ENCODE measurements at regions not wholly inside any gene's neighbourhood (a gene's known extent, or its start where the extent isn't known, plus 50 kb on each side); places are given as distances from the start of the nearest gene placed in this dataset.
"Not testable (repeated sequence)": the region's sequence is repeated elsewhere in the genome, so short reads cannot be mapped to it uniquely, and the experiment has no call there.

GRCh38 chr2:6074089-6074643 is 382.0 kb downstream of the SOX11 start:
- no peak for DNase-seq (ENCODE audit: low spot score)
- intact Hi-C loops (cut with DNase I): no loop called here

- intact Hi-C loops (cut with DNase I): no loop called here
- no peak for DNase-seq (ENCODE audit: low spot score)
Measured at GRCh38 chr2:6077585-6077984, 385.4 kb downstream of the SOX11 start.

GRCh38 chr2:6078414-6078813 is 386.2 kb downstream of the SOX11 start:
- no peak for DNase-seq (ENCODE audit: low spot score)
- intact Hi-C loops (cut with DNase I): no loop called here

- intact Hi-C loops (cut with DNase I): no loop called here
- DNase-seq (ENCODE audit: low spot score): no peak
Measured at GRCh38 chr2:6079405-6079804, 387.2 kb downstream of the SOX11 start.

GRCh38 chr2:6080932-6081753 is 389.0 kb downstream of the SOX11 start:
- no peak for DNase-seq (ENCODE audit: low spot score)
- intact Hi-C loops (cut with DNase I): no loop called here

GRCh38 chr2:6081955-6082624 is 389.9 kb downstream of the SOX11 start:
- intact Hi-C loops (cut with DNase I): no loop called here
- DNase-seq (ENCODE audit: low spot score): no peak

DNA sequence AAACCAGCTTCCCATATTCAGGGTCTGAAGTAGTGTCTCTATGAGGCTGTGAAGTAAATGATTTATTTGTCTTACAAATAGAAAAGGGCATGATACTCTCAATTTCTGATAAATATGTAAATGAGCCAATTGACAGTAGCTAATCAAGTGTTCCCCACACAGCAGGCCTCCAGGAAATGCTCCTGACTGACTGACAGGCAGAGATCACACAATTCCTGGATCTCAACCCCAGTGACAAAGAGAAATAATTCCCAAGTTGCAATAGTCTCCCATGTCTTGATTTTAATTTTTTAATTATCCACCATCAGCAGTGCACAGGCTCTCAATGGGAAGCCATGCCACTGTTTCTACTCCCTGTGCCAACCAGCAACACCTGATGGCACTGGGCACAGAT is 390.4 kb downstream of the SOX11 start:
- intact Hi-C loops (cut with DNase I): no loop called here
- no peak for DNase-seq (ENCODE audit: low spot score)

GRCh38 chr2:6083136-6083535 is 391.0 kb downstream of the SOX11 start:
- intact Hi-C loops (cut with DNase I): no loop called here
- no peak for DNase-seq (ENCODE audit: low spot score)

DNA sequence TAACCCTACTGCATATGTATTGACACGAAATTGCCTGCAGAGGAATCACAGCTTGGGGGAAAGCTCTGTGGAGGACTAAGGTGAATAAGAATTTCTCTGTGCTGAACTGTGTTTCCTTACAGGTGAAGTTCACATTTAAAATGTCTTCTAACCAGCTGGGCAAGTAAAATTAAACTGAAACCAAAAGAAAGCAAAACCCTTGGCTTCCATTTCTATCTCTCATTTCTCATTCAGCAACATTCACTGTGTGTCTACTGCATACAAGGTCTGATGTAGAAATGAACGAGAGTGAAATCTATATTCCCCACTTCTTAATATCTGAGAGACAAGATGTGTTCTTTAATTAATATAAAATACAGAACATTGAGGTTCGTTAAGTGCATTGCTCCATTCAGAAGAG is 397.3 kb downstream of the SOX11 start:
- no peak for DNase-seq (ENCODE audit: low spot score)
- intact Hi-C loops (cut with DNase I): no loop called here

GRCh38 chr2:6103372-6103771 is 411.2 kb downstream of the SOX11 start:
- no peak for DNase-seq (ENCODE audit: low spot score)

DNA sequence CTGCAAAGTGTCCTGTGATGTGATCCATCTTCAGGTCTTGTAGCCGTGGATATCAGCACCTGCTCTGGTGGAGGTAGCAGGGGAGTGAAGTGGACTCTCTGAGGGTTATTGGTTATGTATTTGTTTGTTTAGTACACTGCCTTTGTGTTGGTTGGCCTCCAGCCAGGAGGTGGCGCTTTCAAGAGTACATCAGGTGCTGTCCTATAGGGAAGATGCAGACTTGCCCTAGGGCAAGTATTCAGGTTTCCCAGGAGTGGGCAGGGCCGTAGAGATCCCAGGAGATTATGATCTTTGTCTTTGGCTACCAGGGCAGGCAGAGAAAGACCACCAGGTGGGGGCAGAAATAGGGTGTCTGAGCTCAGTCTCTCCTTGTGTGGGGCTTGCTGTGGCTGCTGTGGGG is 411.8 kb downstream of the SOX11 start:
- intact Hi-C loops (cut with DNase I): no loop called here

More at GRCh38 chr2:6103372-6103771, 411.2 kb downstream of the SOX11 start:
- intact Hi-C loops (cut with DNase I): no loop called here

DNA sequence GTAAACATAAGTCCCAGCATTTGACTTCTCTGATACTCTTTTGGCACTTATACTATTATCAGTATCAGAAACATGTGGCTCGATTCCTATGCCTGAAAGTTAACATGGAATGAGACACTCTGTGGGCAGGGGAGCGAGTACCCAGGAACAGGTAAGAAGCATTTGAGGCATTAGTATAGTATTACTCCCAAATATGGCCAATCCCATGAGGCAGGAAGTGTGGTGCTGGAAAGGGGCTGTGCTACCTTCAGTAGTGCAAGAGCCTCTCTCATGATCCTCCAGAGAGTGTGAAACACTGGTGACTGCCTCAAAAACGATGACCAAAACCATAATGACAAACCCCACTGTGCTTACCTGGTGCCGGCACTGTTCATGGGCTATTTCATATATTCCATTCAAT is 415.1 kb downstream of the SOX11 start:
- DNase-seq (ENCODE audit: low spot score): no peak
- intact Hi-C loops (cut with DNase I): no loop called here

More for the DNA sequence above, 411.8 kb downstream of the SOX11 start:
- DNase-seq (ENCODE audit: low spot score): no peak

- DNase-seq (ENCODE audit: low spot score): no peak
- intact Hi-C loops (cut with DNase I): no loop called here
Measured at GRCh38 chr2:6109831-6110230, 417.6 kb downstream of the SOX11 start.

DNA sequence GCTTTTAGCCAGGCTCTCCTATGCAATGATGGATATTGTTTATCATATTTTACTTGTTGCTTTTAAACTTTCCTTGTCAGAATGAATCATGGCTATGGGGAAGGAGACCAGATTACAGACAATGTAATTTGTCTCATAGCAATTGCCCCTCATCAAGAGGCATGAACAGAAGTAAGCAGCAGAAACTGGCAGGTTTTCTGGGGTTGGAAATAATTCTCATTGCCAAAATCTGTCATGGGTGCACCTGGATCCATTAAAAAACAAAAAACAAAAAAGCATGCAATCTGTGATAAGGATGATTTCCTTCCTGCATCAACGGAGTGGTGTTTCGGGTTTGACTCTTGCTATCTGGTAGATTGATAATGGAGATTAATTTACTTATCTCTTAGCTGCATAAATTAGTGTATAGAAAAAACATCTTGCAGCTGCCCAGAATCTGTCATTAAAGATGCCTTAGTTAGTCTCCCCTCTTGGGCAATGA is 419.6 kb downstream of the SOX11 start:
- no peak for DNase-seq (ENCODE audit: low spot score)
- intact Hi-C loops (cut with DNase I): no loop called here

DNA sequence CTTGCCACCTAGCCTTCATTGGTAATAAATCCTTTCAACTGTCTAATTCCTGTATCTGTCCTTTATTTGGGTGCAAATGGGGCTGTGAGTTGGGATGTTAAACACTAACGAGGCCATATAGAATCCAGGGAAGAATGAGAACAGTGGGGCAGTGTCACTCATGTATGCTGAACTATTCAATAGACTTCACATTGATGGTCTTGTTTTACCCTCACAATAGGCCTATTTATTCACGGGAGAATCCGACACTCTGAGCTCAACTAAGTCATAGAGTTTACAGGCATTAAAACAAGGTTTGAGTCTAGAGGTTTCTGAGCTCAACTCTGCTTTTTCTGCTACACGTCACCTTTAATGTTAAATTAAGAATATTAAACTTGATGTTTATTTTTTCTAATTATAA is 421.6 kb downstream of the SOX11 start:
- no peak for DNase-seq (ENCODE audit: low spot score)
- intact Hi-C loops (cut with DNase I): no loop called here

- intact Hi-C loops (cut with DNase I): no loop called here
- DNase-seq (ENCODE audit: low spot score): no peak
Measured at GRCh38 chr2:6127718-6128117, 435.5 kb downstream of the SOX11 start.

DNA sequence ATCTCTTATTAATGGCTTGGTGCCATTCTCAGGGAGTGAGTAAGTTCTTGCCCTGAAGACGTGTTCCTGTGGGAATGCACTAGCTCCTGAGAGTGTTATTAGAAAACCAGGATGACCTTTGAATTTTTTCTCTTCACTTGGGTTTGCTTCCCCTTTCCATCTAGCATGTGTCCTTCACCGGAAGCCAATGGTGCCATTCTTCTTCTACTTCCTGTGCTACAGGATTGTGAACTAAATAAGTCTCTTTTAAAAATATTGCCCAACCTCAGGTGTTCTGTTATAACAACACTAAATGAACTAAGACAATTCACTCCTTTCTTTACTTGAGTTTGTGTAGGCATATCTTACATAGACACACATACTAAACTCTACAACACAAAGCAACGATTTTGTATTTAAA is 447.0 kb downstream of the SOX11 start:
- intact Hi-C loops (cut with DNase I): no loop called here
- DNase-seq (ENCODE audit: low spot score): no peak

DNA sequence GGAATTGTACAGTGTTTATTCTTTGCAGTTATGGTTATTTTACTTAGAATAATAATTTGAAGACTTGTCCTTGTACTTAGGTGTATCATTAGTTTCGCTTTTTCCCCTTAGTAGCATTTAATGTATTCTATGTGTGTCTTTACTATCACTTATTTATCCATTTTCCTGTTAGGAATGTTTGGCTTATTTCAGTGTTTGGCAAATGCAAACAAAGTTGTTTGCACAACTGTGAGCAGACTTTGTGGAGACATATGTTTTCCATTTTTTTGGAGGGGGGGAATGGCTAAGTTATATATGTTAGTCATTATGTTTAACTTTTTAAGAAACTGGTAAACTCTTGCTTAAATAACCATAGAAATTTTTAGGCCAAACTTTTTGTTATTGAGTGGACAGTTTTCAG is 447.7 kb downstream of the SOX11 start:
- intact Hi-C loops (cut with DNase I): no loop called here
- DNase-seq (ENCODE audit: low spot score): no peak

DNA sequence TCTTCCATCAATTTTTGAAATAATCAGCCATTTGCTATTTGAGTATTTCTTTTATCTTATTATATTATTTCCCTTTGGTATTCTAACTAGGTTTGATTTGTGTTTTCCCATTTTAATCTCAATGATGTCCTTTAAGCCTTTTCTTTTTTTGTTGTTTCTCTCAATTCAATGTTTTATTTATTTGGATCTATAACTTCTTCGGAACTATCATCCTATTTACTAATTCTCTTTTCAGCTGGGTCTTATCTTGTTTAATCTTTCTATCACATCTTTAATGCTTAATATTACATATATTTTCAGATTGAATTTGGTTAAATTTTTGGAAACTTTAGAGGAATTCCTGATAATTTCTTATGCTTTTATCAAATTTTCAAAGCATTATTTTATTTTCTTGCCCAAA is 448.3 kb downstream of the SOX11 start:
- DNase-seq (ENCODE audit: low spot score): no peak
- intact Hi-C loops (cut with DNase I): no loop called here

GRCh38 chr2:6143812-6144211 is 451.6 kb downstream of the SOX11 start:
- intact Hi-C loops (cut with DNase I): no loop called here
- DNase-seq (ENCODE audit: low spot score): no peak

- intact Hi-C loops (cut with DNase I); DNase-seq (ENCODE audit: low spot score): not testable (repeated sequence)
Measured at GRCh38 chr2:6147215-6147614, 455.0 kb downstream of the SOX11 start.

Data from posterior vena cava (tissue), 2 donors.